Mucosa of rectum (tissue), 2 donors: ENCODE measurements at regions not wholly inside any gene's neighbourhood (a gene's known extent, or its start where the extent isn't known, plus 50 kb on each side); places are given as distances from the start of the nearest gene placed in this dataset.

Experiments
- H3K27ac ChIP-seq, 2 donors: one replicate each; pipeline ENCODE4 v1.7.0; 2013; ENCODE audit warnings: inconsistent platforms in 2 of 2, low read depth in 2 of 2, low read length in 2 of 2
- H3K27me3 ChIP-seq, 2 donors: one replicate each; pipeline ENCODE4 v1.7.0; 2013; ENCODE audit warnings: low read length in 2 of 2; ENCODE audit not compliant: control insufficient read depth in 2 of 2, insufficient read depth in 2 of 2
- H3K36me3 ChIP-seq, 2 donors: one replicate each; pipeline ENCODE4 v1.7.0; 2013; ENCODE audit warnings: low read length in 2 of 2; ENCODE audit not compliant: control insufficient read depth in 2 of 2, insufficient read depth in 2 of 2
- H3K4me1 ChIP-seq, 2 donors: one replicate each; pipeline ENCODE4 v1.7.0; 2013; ENCODE audit warnings: low read length in 2 of 2, mild to moderate bottlenecking in 1 of 2; ENCODE audit not compliant: control insufficient read depth in 2 of 2, insufficient read depth in 2 of 2
- H3K4me3 ChIP-seq, 2 donors: one replicate each; pipeline ENCODE4 v1.7.0; 2013; ENCODE audit warnings: low read length in 2 of 2
- H3K9ac ChIP-seq, 2 donors: one replicate each; pipeline ENCODE4 v1.7.0; 2013; ENCODE audit warnings: low read length in 2 of 2, low read depth in 1 of 2, mild to moderate bottlenecking in 1 of 2
- H3K9me3 ChIP-seq, 2 donors: one replicate each; pipeline ENCODE4 v1.7.0; 2013; ENCODE audit warnings: low read length in 2 of 2; ENCODE audit not compliant: control insufficient read depth in 2 of 2
- donor health status: healthy.
- donor health status: Normal muscosa, but diverticular disease.

GRCh38 chr15:63434576-63435186 is 53.0 kb upstream of the CA12 start:
- no peak overlapping the region for H3K4me3 ChIP-seq
- no peaks in the 10 kb centered on the region for H3K9me3 ChIP-seq
- H3K9ac ChIP-seq = no peak overlapping the region
- no peak overlapping the region for H3K27ac ChIP-seq
- H3K4me1 ChIP-seq = peaks cover 9 to 10% of the 10 kb centered on the region in 2 donors
- no peaks in the 10 kb centered on the region for H3K36me3 ChIP-seq
- no peaks in the 10 kb centered on the region for H3K27me3 ChIP-seq

GRCh38 chr15:63435204-63435820 is 53.7 kb upstream of the CA12 start:
- no peaks in the 10 kb centered on the region for H3K27me3 ChIP-seq
- H3K27ac ChIP-seq = no peak overlapping the region
- H3K9me3 ChIP-seq = no peaks in the 10 kb centered on the region
- H3K36me3 ChIP-seq = no peaks in the 10 kb centered on the region
- no peak overlapping the region for H3K9ac ChIP-seq
- H3K4me1 ChIP-seq = peaks cover 9 to 10% of the 10 kb centered on the region in 2 donors
- H3K4me3 ChIP-seq = no peak overlapping the region

- peak overlapping the region; percentile 7 to 25 for H3K27ac ChIP-seq
- H3K4me1 ChIP-seq = peaks cover 9 to 10% of the 10 kb centered on the region in 2 donors
- no peaks in the 10 kb centered on the region for H3K27me3 ChIP-seq
- no peak overlapping the region for H3K4me3 ChIP-seq
- H3K9ac ChIP-seq = no peak overlapping the region
- H3K36me3 ChIP-seq = no peaks in the 10 kb centered on the region
- H3K9me3 ChIP-seq = no peaks in the 10 kb centered on the region
Observed at GRCh38 chr15:63436341-63436740, 54.7 kb upstream of the CA12 start.

- Histone ChIP-seq H3K4me1 (peaks cover 9 to 10% of the 10 kb centered on the region in 2 donors), H3K4me3 (no peak overlapping the region), H3K9ac (no peak overlapping the region), H3K9me3 (no peaks in the 10 kb centered on the region), H3K36me3 (no peaks in the 10 kb centered on the region), H3K27me3 (no peaks in the 10 kb centered on the region), H3K27ac (peak overlapping the region; percentile 7 to 25)
Observed at GRCh38 chr15:63436872-63437375, 55.3 kb upstream of the CA12 start.

GRCh38 chr15:63439536-63440264 is 58.1 kb upstream of the CA12 start:
- Histone ChIP-seq H3K36me3 (no peaks in the 10 kb centered on the region), H3K27me3 (no peaks in the 10 kb centered on the region), H3K9ac (no peak overlapping the region), H3K4me1 (peaks cover 9 to 10% of the 10 kb centered on the region in 2 donors), H3K9me3 (no peaks in the 10 kb centered on the region), H3K27ac (no peak overlapping the region), H3K4me3 (no peak overlapping the region)

- Histone ChIP-seq H3K9ac (no peak overlapping the region), H3K36me3 (no peaks in the 10 kb centered on the region), H3K4me1 (peaks cover 9 to 10% of the 10 kb centered on the region in 2 donors), H3K27me3 (no peaks in the 10 kb centered on the region), H3K9me3 (no peaks in the 10 kb centered on the region), H3K27ac (no peak overlapping the region), H3K4me3 (no peak overlapping the region)
Observed at GRCh38 chr15:63440265-63440648, 58.6 kb upstream of the CA12 start.

- Histone ChIP-seq H3K4me1 (peaks cover 9 to 10% of the 10 kb centered on the region in 2 donors), H3K9ac (no peak overlapping the region), H3K27me3 (no peaks in the 10 kb centered on the region), H3K36me3 (no peaks in the 10 kb centered on the region), H3K9me3 (no peaks in the 10 kb centered on the region), H3K4me3 (no peak overlapping the region), H3K27ac (no peak overlapping the region)
Observed at GRCh38 chr15:63440756-63441155, 59.1 kb upstream of the CA12 start.

GRCh38 chr15:63441266-63441665 is 59.6 kb upstream of the CA12 start:
- Histone ChIP-seq H3K27me3 (no peaks in the 10 kb centered on the region), H3K9me3 (no peaks in the 10 kb centered on the region), H3K9ac (no peak overlapping the region), H3K36me3 (no peaks in the 10 kb centered on the region), H3K4me3 (no peak overlapping the region), H3K4me1 (peaks cover 9 to 10% of the 10 kb centered on the region in 2 donors), H3K27ac (no peak overlapping the region)

GRCh38 chr15:63442080-63442479 is 60.4 kb upstream of the CA12 start:
- Histone ChIP-seq H3K9me3 (no peaks in the 10 kb centered on the region), H3K4me3 (no peak overlapping the region), H3K27ac (no peak overlapping the region), H3K27me3 (no peaks in the 10 kb centered on the region), H3K36me3 (no peaks in the 10 kb centered on the region), H3K9ac (no peak overlapping the region), H3K4me1 (peaks cover under 1 to 2% of the 10 kb centered on the region in 2 donors)

GRCh38 chr15:63444611-63445010 is 59.8 kb upstream of the USP3 start:
- Histone ChIP-seq H3K36me3 (no peaks in the 10 kb centered on the region), H3K4me3 (no peak overlapping the region), H3K9me3 (no peaks in the 10 kb centered on the region), H3K4me1 (peaks cover 0 to 2% of the 10 kb centered on the region in 2 donors), H3K9ac (no peak overlapping the region), H3K27ac (no peak overlapping the region), H3K27me3 (no peaks in the 10 kb centered on the region)
